ENCODE measurements at regions not wholly inside any gene's neighbourhood (a gene's known extent, or its start where the extent isn't known, plus 50 kb on each side); places are given as distances from the start of the nearest gene placed in this dataset.

- TF ChIP-seq CTCF (IDR thresholded peaks at IDR 0.05), result no peak
- no peak for TF ChIP-seq ZFX (IDR thresholded peaks at IDR 0.05; ENCODE audit: borderline replicate concordance)
Observed at GRCh38 chr5:68365889-68366288, 150.3 kb downstream of the PIK3R1 start.
